ENCODE measurements at regions not wholly inside any gene's neighbourhood (a gene's known extent, or its start where the extent isn't known, plus 50 kb on each side); places are given as distances from the start of the nearest gene placed in this dataset.

GRCh38 chr10:125296598-125296997, 136.2 kb upstream of the CTBP2 start:
- no peak overlapping the region for H3K27ac Mint-ChIP-seq
- H3K9me3 Mint-ChIP-seq, result peaks cover 0 to 3% (median 0%) of the 10 kb centered on the region in 6 donors
- no peaks in the 10 kb centered on the region for H3K36me3 Mint-ChIP-seq
- no peak for DNase-seq
- peaks cover 13 to 15% (median 13%) of the 10 kb centered on the region in 3 donors for H3K27me3 Mint-ChIP-seq (ENCODE audit: low read depth in 3 of 3)
- no peak overlapping the region for H3K4me3 Mint-ChIP-seq
- no peaks in the 10 kb centered on the region for H3K4me1 Mint-ChIP-seq

- Mint-ChIP-seq H3K4me1 (no peaks in the 10 kb centered on the region), H3K9me3 (peaks cover 0 to 3% (median 0%) of the 10 kb centered on the region in 6 donors), H3K36me3 (no peaks in the 10 kb centered on the region), H3K4me3 (no peak overlapping the region), H3K27me3 (ENCODE audit: low read depth in 3 of 3) (peaks cover 9 to 26% (median 19%) of the 10 kb centered on the region in 3 donors), H3K27ac (no peak overlapping the region)
- no peak for DNase-seq
Measured at GRCh38 chr10:125294109-125294508, 133.7 kb upstream of the CTBP2 start.

- Mint-ChIP-seq H3K27me3 (ENCODE audit: low read depth in 3 of 3) (peaks cover 8 to 27% (median 18%) of the 10 kb centered on the region in 3 donors), H3K27ac (no peak overlapping the region), H3K4me1 (no peaks in the 10 kb centered on the region), H3K9me3 (peaks cover 0 to 3% (median 0%) of the 10 kb centered on the region in 6 donors), H3K36me3 (no peaks in the 10 kb centered on the region), H3K4me3 (no peak overlapping the region)
- no peak for DNase-seq
Measured at GRCh38 chr10:125291836-125292235, 131.5 kb upstream of the CTBP2 start.

- no peak for DNase-seq
- Mint-ChIP-seq H3K27me3 (ENCODE audit: low read depth in 3 of 3) (peaks cover 12 to 20% (median 18%) of the 10 kb centered on the region in 3 donors), H3K9me3 (peaks cover 0 to 1% (median 0%) of the 10 kb centered on the region in 6 donors), H3K4me3 (no peak overlapping the region), H3K27ac (no peak overlapping the region), H3K36me3 (no peaks in the 10 kb centered on the region), H3K4me1 (no peaks in the 10 kb centered on the region)
Measured at GRCh38 chr10:125289461-125289860, 129.1 kb upstream of the CTBP2 start.

GRCh38 chr10:125284875-125285597, 124.7 kb upstream of the CTBP2 start:
- Mint-ChIP-seq H3K4me3 (no peak overlapping the region), H3K4me1 (no peaks in the 10 kb centered on the region), H3K9me3 (peaks cover 0 to 1% (median 0%) of the 10 kb centered on the region in 6 donors), H3K27me3 (ENCODE audit: low read depth in 3 of 3) (peaks cover 11 to 16% (median 12%) of the 10 kb centered on the region in 3 donors), H3K36me3 (no peaks in the 10 kb centered on the region), H3K27ac (no peak overlapping the region)
- DNase-seq, result no peak

GRCh38 chr10:125283836-125284614, 123.7 kb upstream of the CTBP2 start:
- no peak for DNase-seq
- H3K4me1 Mint-ChIP-seq, result no peaks in the 10 kb centered on the region
- no peaks in the 10 kb centered on the region for H3K36me3 Mint-ChIP-seq
- H3K27ac Mint-ChIP-seq, result no peak overlapping the region
- peaks cover 6 to 16% (median 8%) of the 10 kb centered on the region in 3 donors for H3K27me3 Mint-ChIP-seq (ENCODE audit: low read depth in 3 of 3)
- peaks cover 0 to 1% (median 0%) of the 10 kb centered on the region in 6 donors for H3K9me3 Mint-ChIP-seq
- H3K4me3 Mint-ChIP-seq, result no peak overlapping the region

GRCh38 chr10:125283191-125283835, 123.0 kb upstream of the CTBP2 start:
- no peaks in the 10 kb centered on the region for H3K36me3 Mint-ChIP-seq
- no peak overlapping the region for H3K27ac Mint-ChIP-seq
- H3K27me3 Mint-ChIP-seq (ENCODE audit: low read depth in 3 of 3), result peaks cover 6 to 16% (median 11%) of the 10 kb centered on the region in 3 donors
- peaks cover 0 to 1% (median 0%) of the 10 kb centered on the region in 6 donors for H3K9me3 Mint-ChIP-seq
- DNase-seq, result no peak
- no peak overlapping the region for H3K4me3 Mint-ChIP-seq
- H3K4me1 Mint-ChIP-seq, result no peaks in the 10 kb centered on the region

- H3K9me3 Mint-ChIP-seq, result peaks cover 0 to 2% (median under 1%) of the 10 kb centered on the region in 6 donors
- no peak for DNase-seq
- peaks cover 0 to 2% (median 2%) of the 10 kb centered on the region in 3 donors for H3K36me3 Mint-ChIP-seq
- H3K4me3 Mint-ChIP-seq, result no peak overlapping the region
- no peaks in the 10 kb centered on the region for H3K4me1 Mint-ChIP-seq
- H3K27ac Mint-ChIP-seq, result no peak overlapping the region
- H3K27me3 Mint-ChIP-seq (ENCODE audit: low read depth in 3 of 3), result peaks cover 3 to 14% (median 9%) of the 10 kb centered on the region in 3 donors
Measured at GRCh38 chr10:125281091-125281490, 120.7 kb upstream of the CTBP2 start.

- Mint-ChIP-seq H3K27ac (no peak overlapping the region), H3K4me1 (no peaks in the 10 kb centered on the region), H3K27me3 (ENCODE audit: low read depth in 3 of 3) (peaks cover 0 to 15% (median 9%) of the 10 kb centered on the region in 3 donors), H3K4me3 (no peak overlapping the region), H3K36me3 (peaks cover 0 to 4% (median 3%) of the 10 kb centered on the region in 3 donors), H3K9me3 (peaks cover 0 to 4% (median 2%) of the 10 kb centered on the region in 6 donors)
- DNase-seq, result no peak
Measured at GRCh38 chr10:125276133-125276532, 115.8 kb upstream of the CTBP2 start.

- Mint-ChIP-seq H3K27me3 (ENCODE audit: low read depth in 3 of 3) (peaks cover 0 to 15% (median 10%) of the 10 kb centered on the region in 3 donors), H3K27ac (no peak overlapping the region), H3K4me1 (no peaks in the 10 kb centered on the region), H3K4me3 (no peak overlapping the region), H3K36me3 (peaks cover 0 to 4% (median 3%) of the 10 kb centered on the region in 3 donors), H3K9me3 (peaks cover 0 to 4% (median 2%) of the 10 kb centered on the region in 6 donors)
- no peak for DNase-seq
Measured at GRCh38 chr10:125274961-125275360, 114.6 kb upstream of the CTBP2 start.

- H3K27ac Mint-ChIP-seq, result no peak overlapping the region
- peaks cover 3 to 12% (median 10%) of the 10 kb centered on the region in 3 donors for H3K27me3 Mint-ChIP-seq (ENCODE audit: low read depth in 3 of 3)
- H3K9me3 Mint-ChIP-seq, result peaks cover 0 to 4% (median 2%) of the 10 kb centered on the region in 6 donors
- peaks cover 0 to 4% (median 3%) of the 10 kb centered on the region in 3 donors for H3K36me3 Mint-ChIP-seq
- H3K4me3 Mint-ChIP-seq, result no peak overlapping the region
- no peak for DNase-seq
- H3K4me1 Mint-ChIP-seq, result no peaks in the 10 kb centered on the region
Measured at GRCh38 chr10:125273023-125273422, 112.7 kb upstream of the CTBP2 start.

GRCh38 chr10:125269716-125270115, 109.4 kb upstream of the CTBP2 start:
- Mint-ChIP-seq H3K9me3 (no peaks in the 10 kb centered on the region), H3K4me1 (no peaks in the 10 kb centered on the region), H3K27ac (no peak overlapping the region), H3K36me3 (no peaks in the 10 kb centered on the region), H3K27me3 (ENCODE audit: low read depth in 3 of 3) (peaks cover 3 to 10% (median 6%) of the 10 kb centered on the region in 3 donors), H3K4me3 (no peak overlapping the region)
- no peak for DNase-seq

GRCh38 chr10:125266966-125267365, 106.6 kb upstream of the CTBP2 start:
- H3K36me3 Mint-ChIP-seq, result no peaks in the 10 kb centered on the region
- H3K27me3 Mint-ChIP-seq (ENCODE audit: low read depth in 3 of 3), result peaks cover 2 to 10% (median 3%) of the 10 kb centered on the region in 3 donors
- no peak overlapping the region for H3K27ac Mint-ChIP-seq
- no peak for DNase-seq
- H3K4me3 Mint-ChIP-seq, result no peak overlapping the region
- H3K4me1 Mint-ChIP-seq, result no peaks in the 10 kb centered on the region
- no peaks in the 10 kb centered on the region for H3K9me3 Mint-ChIP-seq

GRCh38 chr10:125266541-125266940, 106.2 kb upstream of the CTBP2 start:
- Mint-ChIP-seq H3K4me1 (no peaks in the 10 kb centered on the region), H3K27ac (no peak overlapping the region), H3K36me3 (no peaks in the 10 kb centered on the region), H3K4me3 (no peak overlapping the region), H3K27me3 (ENCODE audit: low read depth in 3 of 3) (peaks cover 2 to 9% (median 4%) of the 10 kb centered on the region in 3 donors), H3K9me3 (no peaks in the 10 kb centered on the region)
- DNase-seq, result no peak
